ENCODE measurements at regions not wholly inside any gene's neighbourhood (a gene's known extent, or its start where the extent isn't known, plus 50 kb on each side); places are given as distances from the start of the nearest gene placed in this dataset.

DNA sequence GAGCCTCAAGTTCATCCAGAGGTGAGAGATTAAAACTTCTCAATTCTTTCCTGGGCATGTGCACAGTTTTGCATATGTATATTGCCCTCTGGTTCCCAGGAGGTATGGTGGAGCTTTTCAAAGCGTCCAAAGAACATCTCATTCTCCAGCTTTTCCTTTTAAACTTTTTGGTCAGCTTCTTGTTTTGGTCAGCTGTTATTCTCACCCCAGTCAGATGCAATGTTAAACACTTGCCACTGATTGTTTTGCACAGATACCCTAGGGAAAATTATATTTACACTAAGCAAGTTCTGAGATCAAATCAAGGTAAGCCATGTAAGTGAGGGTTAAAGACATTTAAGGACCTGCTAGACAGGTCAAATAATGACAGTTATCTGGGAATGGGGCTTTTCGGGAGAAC, 261.3 kb downstream of the EDEM1 start:
- TF ChIP-seq, protein P1, sequence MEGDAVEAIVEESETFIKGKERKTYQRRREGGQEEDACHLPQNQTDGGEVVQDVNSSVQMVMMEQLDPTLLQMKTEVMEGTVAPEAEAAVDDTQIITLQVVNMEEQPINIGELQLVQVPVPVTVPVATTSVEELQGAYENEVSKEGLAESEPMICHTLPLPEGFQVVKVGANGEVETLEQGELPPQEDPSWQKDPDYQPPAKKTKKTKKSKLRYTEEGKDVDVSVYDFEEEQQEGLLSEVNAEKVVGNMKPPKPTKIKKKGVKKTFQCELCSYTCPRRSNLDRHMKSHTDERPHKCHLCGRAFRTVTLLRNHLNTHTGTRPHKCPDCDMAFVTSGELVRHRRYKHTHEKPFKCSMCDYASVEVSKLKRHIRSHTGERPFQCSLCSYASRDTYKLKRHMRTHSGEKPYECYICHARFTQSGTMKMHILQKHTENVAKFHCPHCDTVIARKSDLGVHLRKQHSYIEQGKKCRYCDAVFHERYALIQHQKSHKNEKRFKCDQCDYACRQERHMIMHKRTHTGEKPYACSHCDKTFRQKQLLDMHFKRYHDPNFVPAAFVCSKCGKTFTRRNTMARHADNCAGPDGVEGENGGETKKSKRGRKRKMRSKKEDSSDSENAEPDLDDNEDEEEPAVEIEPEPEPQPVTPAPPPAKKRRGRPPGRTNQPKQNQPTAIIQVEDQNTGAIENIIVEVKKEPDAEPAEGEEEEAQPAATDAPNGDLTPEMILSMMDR (IDR thresholded peaks at IDR 0.05; ENCODE audit: extremely low read depth in 1 of 2, insufficient read depth in 1 of 2, low read depth in 1 of 2, low read length in 2 of 2) = no peak
- no peak for TF ChIP-seq JUN (IDR thresholded peaks at IDR 0.05; ENCODE audit: borderline replicate concordance, insufficient read depth, insufficient read length, low read depth)
- TF ChIP-seq POLR2A (IDR thresholded peaks at IDR 0.05; ENCODE audit: low read depth, low read length) = no peak
- TF ChIP-seq POLR2AphosphoS5 (IDR thresholded peaks at IDR 0.05; ENCODE audit: insufficient read depth, low read depth, low read length) = no peak
- TF ChIP-seq EZH2 (IDR thresholded peaks at IDR 0.05; ENCODE audit: borderline replicate concordance, low read depth, low read length, severe bottlenecking) = no peak
- TF ChIP-seq, protein P2, sequence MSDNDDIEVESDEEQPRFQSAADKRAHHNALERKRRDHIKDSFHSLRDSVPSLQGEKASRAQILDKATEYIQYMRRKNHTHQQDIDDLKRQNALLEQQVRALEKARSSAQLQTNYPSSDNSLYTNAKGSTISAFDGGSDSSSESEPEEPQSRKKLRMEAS (IDR thresholded peaks at IDR 0.05; ENCODE audit: insufficient read depth, insufficient read length) = no peak
- no peak for TF ChIP-seq FOS (IDR thresholded peaks at IDR 0.05; ENCODE audit: borderline replicate concordance, insufficient read depth, low read length)

Data from endothelial cell of umbilical vein (primary cell).